Esophagus squamous epithelium (tissue), 5 donors: ENCODE measurements at regions not wholly inside any gene's neighbourhood (a gene's known extent, or its start where the extent isn't known, plus 50 kb on each side); places are given as distances from the start of the nearest gene placed in this dataset.

Experiments
- DNase-seq: peaks from one replicate; lab custom pipeline; 2025; lab: John Stamatoyannopoulos, UW
- H3K27ac ChIP-seq, 4 donors: fragments of 200-600 bp; sonication (generic); one replicate each; pipeline ENCODE4 v1.5.1; 2016 to 2019; ENCODE audit warnings: mild to moderate bottlenecking in 1 of 4
- H3K27me3 ChIP-seq, 4 donors: fragments of 200-600 bp; sonication (generic); 1 replicate in 3 of 4; 2 replicates in 1 of 4; pipeline versions ENCODE4 v1.5.1 to v1.6.0; 2017 to 2021; ENCODE audit warnings: antibody characterized with exemption in 1 of 4
- H3K36me3 ChIP-seq, 3 donors: fragments of 200-600 bp; sonication (generic); one replicate each; pipeline ENCODE4 v1.5.1; 2016 to 2019
- H3K4me1 ChIP-seq, 3 donors: fragments of 200-600 bp; sonication (generic); one replicate each; pipeline ENCODE4 v1.5.1; 2017 to 2019
- H3K4me3 ChIP-seq, 4 donors: fragments of 200-600 bp; sonication (generic); 1 replicate in 3 of 4; 2 replicates in 1 of 4; pipeline ENCODE4 v1.5.1; 2016 to 2019; ENCODE audit warnings: mild to moderate bottlenecking in 2 of 4, moderate library complexity in 1 of 4
- H3K9me3 ChIP-seq, 3 donors: fragments of 200-600 bp; sonication (generic); one replicate each; pipeline ENCODE4 v1.5.1; 2016 to 2019
- POLR2A ChIP-seq, 4 donors: fragments of 450-650 bp; IDR thresholded peaks; one replicate each; pipeline ENCODE4 v1.6.1; 2017; ENCODE audit warnings: antibody characterized with exemption in 4 of 4, mild to moderate bottlenecking in 4 of 4, moderate library complexity in 3 of 4
- WGBS, 2 donors: methylation state at CpG; one replicate each; pipeline ENCODE4 v1.1.5; 2018; 5-methylcytosine and 5-hydroxymethylcytosine counted together
- intact Hi-C: fragments of 100-400 bp; cut with DNase I; formaldehyde crosslinking; loops from one replicate; pipeline ENCODE4 v1.15.0; 2022
- TF ChIP-seq, protein P1 (sequence below), 6 experiments: fragments of 450-650 bp in 4 of 6; fragments of 200-600 bp in 2 of 6; sonication (generic) in 2 of 6; IDR thresholded peaks; one replicate each; pipeline ENCODE4 v1.5.1; 2016 to 2019; ENCODE audit warnings: antibody characterized with exemption in 6 of 6, mild to moderate bottlenecking in 4 of 6, moderate library complexity in 4 of 6
- donor health status: DM: yes; HTN: yes; CAD: no.

DNA sequence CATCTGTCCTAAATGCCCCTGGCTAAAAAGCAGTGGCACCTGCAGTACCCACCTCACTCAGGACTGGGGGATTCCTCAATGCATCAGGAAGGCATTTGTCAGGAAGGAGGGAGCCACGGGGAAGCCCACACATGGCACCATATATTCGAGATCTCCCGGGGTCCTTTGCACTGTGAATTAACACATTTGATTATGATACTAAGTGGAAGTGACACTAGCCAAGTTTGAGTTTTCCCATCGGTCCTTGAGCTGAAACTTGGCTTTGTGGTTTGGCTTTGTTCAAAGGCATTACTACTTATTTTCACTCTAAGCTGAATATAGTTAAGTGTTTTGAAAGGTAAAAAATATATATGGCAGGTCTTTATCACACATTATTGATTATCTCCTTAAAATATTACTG is 168.7 kb upstream of the MYO16 start:
- no peak for TF ChIP-seq POLR2A (IDR thresholded peaks at IDR 0.05)
- TF ChIP-seq, protein P1, sequence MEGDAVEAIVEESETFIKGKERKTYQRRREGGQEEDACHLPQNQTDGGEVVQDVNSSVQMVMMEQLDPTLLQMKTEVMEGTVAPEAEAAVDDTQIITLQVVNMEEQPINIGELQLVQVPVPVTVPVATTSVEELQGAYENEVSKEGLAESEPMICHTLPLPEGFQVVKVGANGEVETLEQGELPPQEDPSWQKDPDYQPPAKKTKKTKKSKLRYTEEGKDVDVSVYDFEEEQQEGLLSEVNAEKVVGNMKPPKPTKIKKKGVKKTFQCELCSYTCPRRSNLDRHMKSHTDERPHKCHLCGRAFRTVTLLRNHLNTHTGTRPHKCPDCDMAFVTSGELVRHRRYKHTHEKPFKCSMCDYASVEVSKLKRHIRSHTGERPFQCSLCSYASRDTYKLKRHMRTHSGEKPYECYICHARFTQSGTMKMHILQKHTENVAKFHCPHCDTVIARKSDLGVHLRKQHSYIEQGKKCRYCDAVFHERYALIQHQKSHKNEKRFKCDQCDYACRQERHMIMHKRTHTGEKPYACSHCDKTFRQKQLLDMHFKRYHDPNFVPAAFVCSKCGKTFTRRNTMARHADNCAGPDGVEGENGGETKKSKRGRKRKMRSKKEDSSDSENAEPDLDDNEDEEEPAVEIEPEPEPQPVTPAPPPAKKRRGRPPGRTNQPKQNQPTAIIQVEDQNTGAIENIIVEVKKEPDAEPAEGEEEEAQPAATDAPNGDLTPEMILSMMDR (IDR thresholded peaks at IDR 0.05): no peak
- Histone ChIP-seq H3K9me3 (no peaks in the 10 kb centered on the region), H3K36me3 (no peaks in the 10 kb centered on the region), H3K27me3 (no peaks in the 10 kb centered on the region), H3K4me3 (no peak overlapping the region), H3K27ac (no peak overlapping the region), H3K4me1 (no peaks in the 10 kb centered on the region)
- WGBS, 2 donors: 58 to 64% methylated on average over 4 of the region's 4 CpGs
- no peak for DNase-seq
- intact Hi-C loops: no loop called here

DNA sequence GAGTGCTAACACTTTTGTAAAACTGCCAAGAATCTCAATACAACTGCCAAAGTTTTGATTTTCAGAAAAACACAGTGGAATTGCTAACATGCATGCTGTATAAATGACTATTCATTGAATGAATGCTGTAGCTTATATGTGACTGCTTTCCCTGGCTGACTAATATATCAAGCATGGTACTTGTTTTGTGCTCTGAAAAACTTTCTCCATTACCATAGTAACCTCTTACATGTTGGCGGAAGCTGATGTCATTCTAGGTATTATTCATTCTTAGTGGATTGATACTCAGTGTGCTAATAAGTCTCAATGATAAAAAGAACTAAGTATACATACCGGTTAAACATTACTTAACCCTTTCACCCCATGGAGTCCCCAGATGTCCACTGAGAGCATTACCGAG is 166.1 kb upstream of the MYO16 start:
- intact Hi-C loops: no loop called here
- DNase-seq: no peak
- H3K36me3 ChIP-seq: no peaks in the 10 kb centered on the region
- WGBS, 2 donors: 37 to 44% methylated on average over 3 of the region's 3 CpGs
- TF ChIP-seq POLR2A (IDR thresholded peaks at IDR 0.05): no peak
- TF ChIP-seq, protein P1 (IDR thresholded peaks at IDR 0.05): no peak
- no peak overlapping the region for H3K27ac ChIP-seq
- H3K27me3 ChIP-seq: no peaks in the 10 kb centered on the region
- H3K4me3 ChIP-seq: no peak overlapping the region
- no peaks in the 10 kb centered on the region for H3K9me3 ChIP-seq
- H3K4me1 ChIP-seq: no peaks in the 10 kb centered on the region

DNA sequence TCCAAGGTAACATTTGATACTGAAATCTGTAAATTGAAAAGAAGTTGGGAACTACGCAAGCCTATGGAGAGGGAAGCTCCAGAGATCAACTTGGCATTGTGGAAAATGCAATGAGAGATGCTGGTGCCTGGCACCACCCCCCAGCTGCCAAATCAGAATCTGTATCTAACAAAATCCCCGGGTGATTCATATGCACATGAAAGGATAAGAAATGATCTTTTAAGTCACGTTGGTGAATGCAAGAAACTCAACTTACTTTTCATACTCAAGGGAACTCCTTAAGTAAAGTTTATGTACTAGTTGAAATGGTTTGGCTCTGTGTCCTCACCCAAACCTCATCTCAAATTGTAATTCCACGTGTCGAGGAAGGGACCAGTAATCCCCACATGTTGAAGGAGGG is 158.5 kb upstream of the MYO16 start:
- Histone ChIP-seq H3K4me3 (no peak overlapping the region), H3K4me1 (no peaks in the 10 kb centered on the region), H3K9me3 (no peaks in the 10 kb centered on the region), H3K27me3 (no peaks in the 10 kb centered on the region), H3K36me3 (no peaks in the 10 kb centered on the region), H3K27ac (no peak overlapping the region)
- no peak for DNase-seq
- TF ChIP-seq, protein P1 (IDR thresholded peaks at IDR 0.05): no peak
- no peak for TF ChIP-seq POLR2A (IDR thresholded peaks at IDR 0.05)
- WGBS, 2 donors: 72 to 80% methylated on average over 5 of the region's 5 CpGs
- intact Hi-C loops: no loop called here

DNA sequence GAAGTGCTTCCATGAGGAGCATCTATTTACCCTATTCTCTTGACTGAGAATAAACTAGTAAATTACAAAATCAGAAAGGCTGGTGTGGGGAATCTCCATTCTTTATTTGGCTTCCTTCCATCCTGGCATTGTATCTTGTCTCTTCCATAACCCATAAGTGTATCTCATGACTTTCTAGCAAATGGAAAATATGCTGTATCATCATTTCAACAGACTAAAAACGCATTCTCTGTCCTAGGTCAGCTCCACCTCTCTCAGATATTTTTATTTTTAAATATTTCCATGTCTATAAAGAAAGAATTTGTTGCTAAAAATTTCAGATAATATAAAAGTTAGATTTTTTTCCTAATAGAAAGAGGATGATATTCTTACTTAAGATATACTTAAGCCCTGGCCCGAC is 154.2 kb upstream of the MYO16 start:
- no peaks in the 10 kb centered on the region for H3K27me3 ChIP-seq
- no peak overlapping the region for H3K27ac ChIP-seq
- H3K4me3 ChIP-seq: no peak overlapping the region
- TF ChIP-seq, protein P1 (IDR thresholded peaks at IDR 0.05): no peak
- TF ChIP-seq POLR2A (IDR thresholded peaks at IDR 0.05): no peak
- no peak for DNase-seq
- H3K9me3 ChIP-seq: no peaks in the 10 kb centered on the region
- no peaks in the 10 kb centered on the region for H3K36me3 ChIP-seq
- intact Hi-C loops: no loop called here
- H3K4me1 ChIP-seq: no peaks in the 10 kb centered on the region
- 70 to 73% methylated on average over 2 of the region's 2 CpGs for WGBS, 2 donors

DNA sequence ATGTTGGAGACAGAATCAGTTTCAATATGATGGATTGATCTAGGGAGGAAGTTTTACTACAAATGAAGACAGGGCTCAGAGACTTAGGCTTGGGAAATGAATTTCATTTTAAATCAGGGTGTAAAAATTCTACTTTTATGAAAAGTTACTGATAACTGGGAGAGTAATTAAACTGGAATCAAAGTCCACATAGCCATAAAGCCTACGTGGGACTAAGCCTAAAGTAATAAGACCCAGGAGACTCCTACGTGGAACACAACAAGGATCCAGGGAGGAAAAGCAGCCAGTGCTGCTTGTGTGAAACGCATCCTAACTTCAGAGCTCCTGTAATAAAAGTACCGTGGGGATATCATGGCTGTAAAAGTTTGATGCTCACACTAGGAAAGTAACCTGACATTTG is 152.0 kb upstream of the MYO16 start:
- WGBS, 2 donors: 42 to 56% methylated on average over 4 of the region's 4 CpGs
- DNase-seq: no peak
- H3K27ac ChIP-seq: no peak overlapping the region
- H3K4me3 ChIP-seq: no peak overlapping the region
- intact Hi-C loops: no loop called here
- H3K4me1 ChIP-seq: no peaks in the 10 kb centered on the region
- H3K36me3 ChIP-seq: no peaks in the 10 kb centered on the region
- H3K27me3 ChIP-seq: no peaks in the 10 kb centered on the region
- no peaks in the 10 kb centered on the region for H3K9me3 ChIP-seq
- TF ChIP-seq, protein P1 (IDR thresholded peaks at IDR 0.05): no peak
- no peak for TF ChIP-seq POLR2A (IDR thresholded peaks at IDR 0.05)
